Muscle layer of duodenum (tissue), 2 donors: ENCODE measurements at regions not wholly inside any gene's neighbourhood (a gene's known extent, or its start where the extent isn't known, plus 50 kb on each side); places are given as distances from the start of the nearest gene placed in this dataset.

Experiments used
- H3K27ac ChIP-seq: one replicate; pipeline ENCODE4 v1.7.0; 2013; ENCODE audit warnings: mild to moderate bottlenecking, low read length
- H3K27me3 ChIP-seq: one replicate; pipeline ENCODE4 v1.7.0; 2013; ENCODE audit warnings: low read depth, mild to moderate bottlenecking, control low read depth, low read length
- H3K36me3 ChIP-seq, 2 donors: one replicate each; pipeline ENCODE4 v1.7.0; 2013; ENCODE audit warnings: low read length in 2 of 2, control low read depth in 1 of 2, mild to moderate bottlenecking in 1 of 2; ENCODE audit not compliant: insufficient read depth in 2 of 2, control insufficient read depth in 1 of 2
- H3K4me1 ChIP-seq, 2 donors: one replicate each; pipeline ENCODE4 v1.7.0; 2013; ENCODE audit warnings: low read length in 2 of 2, mild to moderate bottlenecking in 2 of 2, control low read depth in 1 of 2, moderate library complexity in 1 of 2; ENCODE audit not compliant: insufficient read depth in 2 of 2, control insufficient read depth in 1 of 2
- H3K4me3 ChIP-seq, 2 donors: one replicate each; pipeline ENCODE4 v1.7.0; 2013; ENCODE audit warnings: low read length in 2 of 2, low read depth in 1 of 2, mild to moderate bottlenecking in 1 of 2
- H3K9me3 ChIP-seq, 2 donors: one replicate each; pipeline ENCODE4 v1.7.0; 2013; ENCODE audit warnings: low read length in 2 of 2, control low read depth in 1 of 2, mild to moderate bottlenecking in 1 of 2; ENCODE audit not compliant: control insufficient read depth in 1 of 2
- donor health status: healthy.

GRCh38 chr18:40613721-40614120, 1341.3 kb upstream of the PIK3C3 start:
- Histone ChIP-seq H3K27me3 (no peaks in the 10 kb centered on the region), H3K4me1 (no peaks in the 10 kb centered on the region), H3K36me3 (no peaks in the 10 kb centered on the region), H3K4me3 (no peak overlapping the region), H3K9me3 (no peaks in the 10 kb centered on the region), H3K27ac (no peak overlapping the region)

GRCh38 chr18:40612356-40612755, 1342.7 kb upstream of the PIK3C3 start:
- Histone ChIP-seq H3K27ac (no peak overlapping the region), H3K9me3 (no peaks in the 10 kb centered on the region), H3K27me3 (no peaks in the 10 kb centered on the region), H3K4me3 (no peak overlapping the region), H3K36me3 (no peaks in the 10 kb centered on the region), H3K4me1 (no peaks in the 10 kb centered on the region)

GRCh38 chr18:40608226-40608625, 1346.8 kb upstream of the PIK3C3 start:
- Histone ChIP-seq H3K36me3 (no peaks in the 10 kb centered on the region), H3K27me3 (no peaks in the 10 kb centered on the region), H3K4me1 (no peaks in the 10 kb centered on the region), H3K4me3 (no peak overlapping the region), H3K27ac (no peak overlapping the region), H3K9me3 (no peaks in the 10 kb centered on the region)

- H3K4me3 ChIP-seq = no peak overlapping the region
- H3K27ac ChIP-seq = no peak overlapping the region
- no peaks in the 10 kb centered on the region for H3K36me3 ChIP-seq
- H3K27me3 ChIP-seq = no peaks in the 10 kb centered on the region
- H3K9me3 ChIP-seq = no peaks in the 10 kb centered on the region
- H3K4me1 ChIP-seq = no peaks in the 10 kb centered on the region
Measured at GRCh38 chr18:40607542-40608148, 1347.4 kb upstream of the PIK3C3 start.

GRCh38 chr18:40606996-40607395, 1348.0 kb upstream of the PIK3C3 start:
- Histone ChIP-seq H3K27ac (no peak overlapping the region), H3K4me3 (no peak overlapping the region), H3K27me3 (no peaks in the 10 kb centered on the region), H3K4me1 (no peaks in the 10 kb centered on the region), H3K9me3 (no peaks in the 10 kb centered on the region), H3K36me3 (no peaks in the 10 kb centered on the region)

GRCh38 chr18:40583671-40584070, 1371.4 kb upstream of the PIK3C3 start:
- no peaks in the 10 kb centered on the region for H3K4me1 ChIP-seq
- H3K27me3 ChIP-seq = no peaks in the 10 kb centered on the region
- peaks cover 0 to 2% of the 10 kb centered on the region in 2 donors for H3K9me3 ChIP-seq
- H3K27ac ChIP-seq = no peak overlapping the region
- no peaks in the 10 kb centered on the region for H3K36me3 ChIP-seq
- no peak overlapping the region for H3K4me3 ChIP-seq

- H3K4me3 ChIP-seq = no peak overlapping the region
- H3K27me3 ChIP-seq = no peaks in the 10 kb centered on the region
- H3K27ac ChIP-seq = no peak overlapping the region
- no peaks in the 10 kb centered on the region for H3K9me3 ChIP-seq
- H3K4me1 ChIP-seq = no peaks in the 10 kb centered on the region
- no peaks in the 10 kb centered on the region for H3K36me3 ChIP-seq
Measured at GRCh38 chr18:40582105-40582504, 1372.9 kb upstream of the PIK3C3 start.

- no peak overlapping the region for H3K4me3 ChIP-seq
- no peaks in the 10 kb centered on the region for H3K4me1 ChIP-seq
- no peak overlapping the region for H3K27ac ChIP-seq
- no peaks in the 10 kb centered on the region for H3K36me3 ChIP-seq
- H3K27me3 ChIP-seq = no peaks in the 10 kb centered on the region
- no peaks in the 10 kb centered on the region for H3K9me3 ChIP-seq
Measured at GRCh38 chr18:40577981-40578365, 1377.1 kb upstream of the PIK3C3 start.

GRCh38 chr18:40577239-40577980, 1377.6 kb upstream of the PIK3C3 start:
- no peaks in the 10 kb centered on the region for H3K9me3 ChIP-seq
- H3K4me3 ChIP-seq = no peak overlapping the region
- no peaks in the 10 kb centered on the region for H3K27me3 ChIP-seq
- no peak overlapping the region for H3K27ac ChIP-seq
- no peaks in the 10 kb centered on the region for H3K36me3 ChIP-seq
- no peaks in the 10 kb centered on the region for H3K4me1 ChIP-seq

GRCh38 chr18:40576507-40577115, 1378.4 kb upstream of the PIK3C3 start:
- Histone ChIP-seq H3K36me3 (no peaks in the 10 kb centered on the region), H3K4me1 (no peaks in the 10 kb centered on the region), H3K27ac (no peak overlapping the region), H3K4me3 (no peak overlapping the region), H3K9me3 (no peaks in the 10 kb centered on the region), H3K27me3 (no peaks in the 10 kb centered on the region)

GRCh38 chr18:40570615-40571014, 1384.4 kb upstream of the PIK3C3 start:
- H3K4me3 ChIP-seq = no peak overlapping the region
- no peak overlapping the region for H3K27ac ChIP-seq
- no peaks in the 10 kb centered on the region for H3K9me3 ChIP-seq
- no peaks in the 10 kb centered on the region for H3K27me3 ChIP-seq
- H3K36me3 ChIP-seq = no peaks in the 10 kb centered on the region
- no peaks in the 10 kb centered on the region for H3K4me1 ChIP-seq
